Cerebellar nuclear complex (tissue), 1 donor: ENCODE measurements at regions not wholly inside any gene's neighbourhood (a gene's known extent, or its start where the extent isn't known, plus 50 kb on each side); places are given as distances from the start of the nearest gene placed in this dataset.

Experiments used
- DNase-seq, 2 experiments: peaks; one replicate each; lab custom pipeline; 2025; lab: John Stamatoyannopoulos, UW

- DNase-seq, result no peak
Observed at GRCh38 chr14:27372771-27373170, 774.9 kb upstream of the NOVA1 start.

GRCh38 chr14:27384124-27384523 lies 786.3 kb upstream of the NOVA1 start:
- DNase-seq, result no peak

DNA sequence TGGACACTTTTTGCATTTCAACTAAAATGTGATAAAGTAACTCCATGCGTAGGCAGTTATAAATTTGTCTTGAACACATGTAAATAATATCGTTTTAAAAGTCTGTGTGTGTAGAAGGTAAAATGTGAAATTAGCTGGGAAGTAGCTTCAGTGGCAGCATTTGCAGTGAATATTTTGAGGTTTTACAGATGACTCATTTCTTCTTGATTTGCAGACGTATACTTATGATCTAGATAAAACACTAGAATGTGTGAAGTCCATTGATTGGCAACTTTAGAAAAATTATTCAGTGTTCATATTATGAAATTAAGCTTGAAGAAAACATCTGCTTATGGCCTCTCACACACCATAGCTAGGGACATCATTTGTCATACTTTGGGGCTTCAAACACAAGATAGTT lies 788.6 kb upstream of the NOVA1 start:
- DNase-seq, result no peak

- DNase-seq, result no peak
Observed at GRCh38 chr14:27387463-27387862, 789.6 kb upstream of the NOVA1 start.

DNA sequence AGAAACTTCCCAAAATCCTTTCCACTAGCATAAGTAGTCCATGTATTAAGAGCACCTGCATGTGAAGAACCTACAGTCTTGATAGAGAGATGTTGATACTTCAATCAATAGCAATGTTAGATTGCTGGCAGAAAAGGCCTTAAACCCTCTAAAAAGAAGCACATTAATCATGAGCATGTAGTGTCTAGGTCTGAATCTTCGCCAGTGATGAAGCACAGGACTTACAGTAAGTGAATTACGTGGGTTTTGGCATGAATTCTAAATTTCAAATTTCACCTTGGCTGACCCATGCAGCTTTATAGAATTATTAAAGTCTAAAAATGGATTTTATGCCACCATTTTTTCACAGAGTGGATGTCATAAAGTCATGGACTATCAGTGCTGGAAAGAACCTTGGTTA lies 791.6 kb upstream of the NOVA1 start:
- no peak for DNase-seq

DNA sequence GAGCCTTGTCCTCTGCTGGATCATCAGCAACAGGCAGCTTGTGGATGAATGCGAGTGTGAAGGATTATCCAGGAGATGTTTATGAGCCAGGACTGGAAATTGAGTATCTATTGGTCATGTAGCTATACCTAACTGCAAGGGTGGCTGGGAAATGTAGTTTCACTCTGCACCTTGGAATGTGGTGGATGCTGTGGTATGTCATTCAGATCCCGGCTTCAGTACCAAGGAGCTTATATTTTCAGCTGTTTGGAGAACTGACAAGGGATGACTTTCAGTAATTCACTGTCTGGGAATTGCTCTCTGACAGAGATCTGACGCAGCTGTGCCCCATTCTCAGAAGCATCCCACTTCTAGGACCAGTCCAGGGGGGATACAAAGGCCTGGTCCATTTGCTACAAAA lies 792.3 kb upstream of the NOVA1 start:
- DNase-seq, result no peak

- DNase-seq, result no peak
Observed at GRCh38 chr14:27391331-27391730, 793.5 kb upstream of the NOVA1 start.

GRCh38 chr14:27392153-27392552 lies 794.3 kb upstream of the NOVA1 start:
- no peak for DNase-seq

DNA sequence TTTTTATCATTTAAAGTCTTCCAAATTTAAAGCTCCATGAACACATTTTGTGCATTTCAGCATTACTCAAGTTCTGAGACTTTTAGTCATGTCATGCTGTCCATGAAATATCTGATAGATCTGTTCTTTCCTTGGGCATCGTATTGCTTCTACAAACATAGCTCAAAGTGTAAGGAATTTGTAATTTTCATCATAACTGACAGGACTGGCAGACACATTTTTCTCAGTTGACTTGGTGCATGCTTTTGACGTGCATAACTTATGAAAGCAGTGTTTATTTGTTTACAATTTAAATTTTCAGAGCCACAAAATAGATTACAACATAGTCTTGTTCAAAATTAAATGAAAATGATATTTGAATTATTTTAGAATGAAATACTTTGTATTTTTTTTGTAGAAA lies 812.1 kb upstream of the NOVA1 start:
- no peak for DNase-seq

- no peak for DNase-seq
Observed at GRCh38 chr14:27410981-27411380, 813.1 kb upstream of the NOVA1 start.

- no peak for DNase-seq
Observed at GRCh38 chr14:27427796-27428195, 830.0 kb upstream of the NOVA1 start.

- no peak for DNase-seq
Observed at GRCh38 chr14:27435923-27436670, 838.3 kb upstream of the NOVA1 start.

DNA sequence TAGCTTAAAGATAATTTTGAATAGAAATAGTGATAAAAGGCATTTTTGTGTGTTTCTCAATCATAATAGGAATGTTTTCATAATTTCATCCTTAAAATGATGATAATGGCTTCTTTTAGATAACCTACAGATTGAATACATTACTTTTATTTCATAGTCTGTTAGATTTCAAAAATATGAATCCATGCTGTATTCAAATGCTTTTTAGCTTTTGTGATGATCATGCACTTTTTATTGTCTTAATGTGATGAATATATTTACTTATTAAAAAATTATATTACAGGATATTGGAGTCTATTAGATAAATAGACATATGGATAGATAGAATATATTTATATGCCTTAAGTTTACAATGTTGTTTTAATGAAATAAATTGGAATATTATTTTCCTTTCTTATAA lies 886.8 kb upstream of the NOVA1 start:
- DNase-seq, result no peak

DNA sequence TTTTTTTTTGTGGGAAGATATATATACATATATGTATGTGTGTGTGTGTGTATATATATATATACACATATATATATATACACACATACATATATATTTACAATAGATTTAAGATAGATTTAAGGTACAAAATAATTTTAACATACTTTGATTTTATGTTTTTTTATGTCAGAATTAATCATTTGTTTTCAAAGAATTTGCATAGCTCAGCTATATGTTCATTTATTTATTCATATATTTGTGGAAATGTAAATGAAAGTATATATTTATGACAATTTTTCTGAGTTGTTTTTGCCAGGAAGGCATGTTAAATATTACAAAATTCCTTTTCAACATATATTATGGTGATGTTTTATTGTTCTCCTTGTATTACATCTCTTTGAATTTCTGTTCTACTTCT lies 887.4 kb upstream of the NOVA1 start:
- no peak for DNase-seq

- DNase-seq, result no peak
Observed at GRCh38 chr14:27506272-27506671, 908.4 kb upstream of the NOVA1 start.

DNA sequence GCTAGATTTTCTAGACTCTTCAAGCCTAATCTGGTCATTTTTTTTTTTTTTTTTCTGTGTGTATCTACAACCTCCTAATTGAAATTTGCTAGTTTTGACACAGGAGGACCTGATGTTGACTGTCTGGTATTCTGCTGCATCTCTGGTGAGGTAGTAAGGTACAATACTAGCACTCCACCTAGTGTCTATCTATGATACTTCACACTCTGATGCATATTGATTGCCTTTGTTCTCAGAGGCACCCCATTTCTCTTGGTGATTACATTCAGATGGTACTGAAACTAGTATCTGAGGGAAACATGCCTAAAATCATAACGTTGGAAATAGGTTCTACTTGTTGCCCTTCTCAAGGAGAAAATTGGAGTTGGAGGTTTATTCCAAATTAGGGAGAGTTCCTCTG lies 930.5 kb upstream of the NOVA1 start:
- no peak for DNase-seq

DNA sequence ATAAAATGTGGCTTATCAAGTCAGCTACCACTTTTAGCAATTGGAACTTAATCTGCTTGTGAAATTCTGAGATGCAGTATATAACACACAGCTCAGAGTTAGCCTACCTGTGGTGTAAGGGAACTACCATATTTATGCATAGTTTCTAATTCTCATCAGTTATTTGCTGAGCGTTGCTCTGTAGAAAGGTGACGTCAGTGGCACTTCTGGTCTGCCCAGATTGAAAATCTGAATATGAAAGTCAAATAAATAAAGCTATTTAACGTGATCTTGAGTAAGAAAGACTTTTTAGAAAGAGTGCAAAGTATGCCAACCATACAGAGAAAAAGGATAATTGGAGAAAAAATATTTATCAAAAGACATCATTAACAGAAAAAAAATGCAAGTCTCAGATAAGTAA lies 938.9 kb upstream of the NOVA1 start:
- DNase-seq, result no peak

DNA sequence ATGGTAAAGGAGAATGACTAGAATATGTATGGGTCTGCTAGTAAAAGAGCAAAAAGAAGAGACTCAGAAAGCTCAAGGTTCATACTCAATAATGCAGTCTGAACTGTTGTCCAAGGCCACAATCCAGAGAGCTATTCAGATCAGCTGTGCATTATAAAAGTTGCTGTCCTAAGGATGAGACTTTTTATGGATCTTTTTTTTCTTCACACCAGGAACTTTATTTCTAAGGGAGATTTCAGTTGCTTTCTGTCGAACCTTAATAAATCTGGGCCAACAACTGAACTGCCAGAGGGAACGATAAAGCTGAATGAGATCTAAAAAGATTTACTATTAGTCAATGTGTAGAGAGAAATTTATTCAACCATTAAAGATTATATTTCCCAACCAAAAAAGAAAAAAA lies 948.3 kb upstream of the NOVA1 start:
- no peak for DNase-seq

DNA sequence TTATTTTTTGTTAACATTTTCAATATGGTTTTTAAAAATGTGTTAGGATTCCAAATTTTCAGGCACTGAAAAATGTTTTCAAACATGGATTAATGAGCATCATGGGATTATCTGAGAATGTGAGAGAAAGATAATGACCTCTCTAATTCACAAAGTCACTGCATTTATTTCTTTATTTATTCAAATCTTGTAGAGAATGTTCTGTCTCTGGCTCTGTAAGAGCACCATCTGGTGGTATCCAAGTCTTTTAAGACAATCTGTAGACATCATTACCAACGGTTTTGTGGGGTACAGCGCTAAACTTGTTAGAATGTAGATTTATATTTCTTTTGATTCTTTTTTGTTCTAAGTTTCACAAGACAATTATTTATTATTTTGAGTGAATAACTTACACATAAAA lies 956.0 kb upstream of the NOVA1 start:
- DNase-seq, result no peak

GRCh38 chr14:27557445-27557844 lies 959.6 kb upstream of the NOVA1 start:
- no peak for DNase-seq

- no peak for DNase-seq
Observed at GRCh38 chr14:27559848-27560247, 962.0 kb upstream of the NOVA1 start.

DNA sequence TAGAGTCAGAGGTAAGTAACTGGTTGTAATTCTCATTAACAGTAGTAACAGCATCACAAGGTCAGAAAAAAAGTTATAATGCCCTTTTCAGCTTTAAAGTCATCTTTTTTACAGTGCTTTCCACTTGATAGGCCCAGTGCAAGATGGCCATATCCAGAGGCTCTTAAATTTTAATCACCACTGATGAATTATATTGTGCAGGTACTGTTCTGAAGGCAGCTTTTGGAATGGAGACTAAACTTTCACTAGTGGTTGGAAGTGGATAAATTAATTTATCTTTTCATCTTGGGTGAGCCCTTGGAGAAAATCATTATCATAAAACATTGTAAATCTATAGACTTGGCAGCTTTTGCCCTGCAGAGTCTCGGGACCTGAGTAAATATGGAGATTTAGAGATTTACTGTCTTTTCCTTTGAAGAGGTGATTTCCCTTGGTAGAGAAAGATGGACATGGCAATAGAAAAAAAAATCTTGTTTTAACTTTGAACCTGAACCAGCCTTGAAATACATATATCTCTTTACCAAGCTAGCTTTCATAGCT lies 969.1 kb upstream of the NOVA1 start:
- DNase-seq, result no peak

DNA sequence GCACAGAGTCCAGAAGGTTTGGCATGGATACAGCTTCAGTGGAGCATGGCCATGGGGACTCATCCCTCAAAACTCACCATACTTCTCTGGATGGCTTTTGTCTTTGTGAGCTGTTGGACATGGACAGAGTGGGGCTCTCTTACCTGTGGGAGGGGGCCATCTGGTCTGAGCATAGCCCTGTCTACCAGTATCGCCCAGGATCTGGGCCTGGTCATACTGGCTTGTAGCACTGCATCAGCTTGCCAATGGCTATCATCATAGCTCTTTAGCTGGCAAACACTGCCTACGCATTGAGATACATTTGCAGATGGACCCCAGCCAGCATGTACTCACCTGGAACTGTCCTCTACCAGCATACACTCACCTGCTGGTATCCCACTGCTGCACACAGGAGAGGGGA lies 975.2 kb upstream of the NOVA1 start:
- DNase-seq, result no peak

DNA sequence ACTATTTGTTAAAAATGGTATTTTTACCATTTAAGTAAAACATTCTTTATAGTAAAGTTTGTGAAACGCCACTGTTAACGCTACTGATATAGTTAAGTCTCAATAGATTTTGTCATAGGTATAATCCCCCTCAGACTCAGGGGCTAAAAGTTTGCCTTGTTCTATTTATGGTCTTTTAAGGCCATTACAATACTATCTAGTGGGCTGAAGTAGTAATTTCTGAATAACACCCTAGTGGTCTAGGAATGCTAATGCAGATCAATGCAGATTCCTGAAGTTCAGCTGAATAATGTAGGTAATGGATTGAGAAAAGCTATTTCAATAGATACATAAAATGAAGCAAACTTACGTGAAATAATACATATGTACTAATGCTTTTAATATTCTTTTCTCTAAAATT lies 989.3 kb upstream of the NOVA1 start:
- no peak for DNase-seq
